ENCODE measurements at regions not wholly inside any gene's neighbourhood (a gene's known extent, or its start where the extent isn't known, plus 50 kb on each side); places are given as distances from the start of the nearest gene placed in this dataset.

DNA sequence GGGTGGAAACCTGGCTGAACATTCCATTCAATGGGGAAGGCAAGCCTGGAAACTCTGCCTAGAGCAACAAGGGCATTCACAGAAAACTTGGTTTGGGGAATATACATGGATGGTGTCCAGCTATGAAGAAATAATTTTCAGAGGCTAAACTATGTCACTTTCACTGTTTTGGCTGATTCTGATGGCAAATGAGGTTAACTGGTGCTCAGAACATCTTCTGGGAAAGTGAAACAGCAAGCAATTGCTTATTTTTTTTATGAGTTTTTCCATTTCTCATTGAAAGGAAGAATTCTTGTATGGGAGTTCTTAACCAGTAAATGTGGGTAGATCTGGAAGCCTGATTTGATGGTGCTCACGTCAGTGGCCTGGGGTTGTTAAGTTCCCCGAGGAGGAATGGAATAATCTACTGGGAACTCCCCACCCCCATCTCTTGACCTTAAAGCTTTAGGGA is 132.8 kb upstream of the BTG1 start:
- Histone ChIP-seq H3K9me3 (no peaks in the 10 kb centered on the region), H3K4me1 (peaks cover 0 to 8% (median 0%) of the 10 kb centered on the region in 4 donors), H3K36me3 (no peaks in the 10 kb centered on the region), H3K27me3 (no peaks in the 10 kb centered on the region), H3K4me3 (peak overlapping the region in 1 of 4 donors; percentile 6), H3K27ac (replicated peaks in 1 of 4) (peak overlapping the region; percentile 28 to 60 (median 56))
- intact Hi-C loops (cut with DNase I), result no loop called here
- no peak for DNase-seq (ENCODE audit: extremely low spot score)
- 54% methylated on average over 2 of the region's 2 CpGs for WGBS
- TF ChIP-seq EP300 (IDR thresholded peaks at IDR 0.05) (no peak), POLR2AphosphoS5 (IDR thresholded peaks at IDR 0.05) (no peak), POLR2A (IDR thresholded peaks at IDR 0.05; ENCODE audit: low read depth) (no peak)
- TF ChIP-seq, protein P1, sequence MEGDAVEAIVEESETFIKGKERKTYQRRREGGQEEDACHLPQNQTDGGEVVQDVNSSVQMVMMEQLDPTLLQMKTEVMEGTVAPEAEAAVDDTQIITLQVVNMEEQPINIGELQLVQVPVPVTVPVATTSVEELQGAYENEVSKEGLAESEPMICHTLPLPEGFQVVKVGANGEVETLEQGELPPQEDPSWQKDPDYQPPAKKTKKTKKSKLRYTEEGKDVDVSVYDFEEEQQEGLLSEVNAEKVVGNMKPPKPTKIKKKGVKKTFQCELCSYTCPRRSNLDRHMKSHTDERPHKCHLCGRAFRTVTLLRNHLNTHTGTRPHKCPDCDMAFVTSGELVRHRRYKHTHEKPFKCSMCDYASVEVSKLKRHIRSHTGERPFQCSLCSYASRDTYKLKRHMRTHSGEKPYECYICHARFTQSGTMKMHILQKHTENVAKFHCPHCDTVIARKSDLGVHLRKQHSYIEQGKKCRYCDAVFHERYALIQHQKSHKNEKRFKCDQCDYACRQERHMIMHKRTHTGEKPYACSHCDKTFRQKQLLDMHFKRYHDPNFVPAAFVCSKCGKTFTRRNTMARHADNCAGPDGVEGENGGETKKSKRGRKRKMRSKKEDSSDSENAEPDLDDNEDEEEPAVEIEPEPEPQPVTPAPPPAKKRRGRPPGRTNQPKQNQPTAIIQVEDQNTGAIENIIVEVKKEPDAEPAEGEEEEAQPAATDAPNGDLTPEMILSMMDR (IDR thresholded peaks at IDR 0.05), result no peak

DNA sequence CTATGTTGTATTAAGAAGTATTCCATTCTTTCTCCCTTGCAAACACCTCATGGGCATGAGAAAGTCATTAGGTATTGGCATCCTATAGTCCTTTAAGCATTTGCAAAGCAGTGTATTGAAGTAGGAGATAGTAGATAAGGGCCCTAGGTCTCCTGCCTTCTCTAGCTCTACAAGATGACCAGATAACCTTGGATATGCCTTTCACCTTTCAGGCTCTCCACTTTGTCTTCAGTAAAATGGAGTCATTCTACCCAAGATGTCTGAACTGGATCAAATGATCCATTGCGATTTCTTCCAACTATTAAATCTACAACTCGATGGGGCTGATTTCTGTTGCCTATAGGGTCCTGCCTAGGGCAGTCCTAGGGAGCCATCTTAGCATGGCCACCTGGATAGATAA is 132.1 kb upstream of the BTG1 start:
- peak; percentile 31 for DNase-seq (ENCODE audit: extremely low spot score)
- TF ChIP-seq POLR2A (IDR thresholded peaks at IDR 0.05; ENCODE audit: low read depth) (no peak), EP300 (IDR thresholded peaks at IDR 0.05) (no peak), POLR2AphosphoS5 (IDR thresholded peaks at IDR 0.05) (no peak)
- TF ChIP-seq, protein P1 (IDR thresholded peaks at IDR 0.05), result no peak
- no peaks in the 10 kb centered on the region for H3K36me3 ChIP-seq
- H3K4me1 ChIP-seq, result peaks cover 0 to 8% (median 0%) of the 10 kb centered on the region in 4 donors
- no peak overlapping the region for H3K4me3 ChIP-seq
- intact Hi-C loops (cut with DNase I), result no loop called here
- H3K27me3 ChIP-seq, result no peaks in the 10 kb centered on the region
- H3K9me3 ChIP-seq, result no peaks in the 10 kb centered on the region
- 50% methylated on average over 2 of the region's 2 CpGs for WGBS
- H3K27ac ChIP-seq (replicated peaks in 1 of 4), result peak overlapping the region in 2 of 4 donors; percentile 14 to 60

DNA sequence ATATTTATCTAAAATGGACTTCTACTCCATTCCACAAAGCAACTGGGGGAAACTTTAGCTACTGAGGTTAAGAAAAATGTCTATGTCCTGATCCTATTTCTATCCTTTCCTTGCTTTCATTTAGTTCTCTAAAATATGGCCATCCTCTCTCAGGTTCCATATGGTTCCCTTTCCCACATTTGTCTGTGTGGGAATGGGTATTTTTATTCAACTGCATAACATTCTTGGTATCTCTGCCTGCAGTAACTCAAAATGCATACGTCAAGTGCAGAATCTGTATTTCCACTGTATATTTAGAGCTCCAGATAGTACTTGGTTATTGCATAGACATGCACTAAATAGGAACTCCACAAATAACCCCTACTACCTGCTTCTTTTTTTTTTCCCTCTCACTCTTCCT is 130.6 kb upstream of the BTG1 start:
- no peak for TF ChIP-seq POLR2A (IDR thresholded peaks at IDR 0.05; ENCODE audit: low read depth)
- TF ChIP-seq POLR2AphosphoS5 (IDR thresholded peaks at IDR 0.05), result no peak
- TF ChIP-seq, protein P1 (IDR thresholded peaks at IDR 0.05), result no peak
- TF ChIP-seq EP300 (IDR thresholded peaks at IDR 0.05), result no peak
- intact Hi-C loops (cut with DNase I), result no loop called here
- DNase-seq (ENCODE audit: extremely low spot score), result no peak
- Histone ChIP-seq H3K9me3 (no peaks in the 10 kb centered on the region), H3K27me3 (no peaks in the 10 kb centered on the region), H3K36me3 (no peaks in the 10 kb centered on the region), H3K27ac (replicated peaks in 1 of 4) (no peak overlapping the region), H3K4me3 (no peak overlapping the region), H3K4me1 (peaks cover 0 to 8% (median 0%) of the 10 kb centered on the region in 4 donors)
- WGBS, result 77% methylated on average over 1 of the region's 1 CpG

DNA sequence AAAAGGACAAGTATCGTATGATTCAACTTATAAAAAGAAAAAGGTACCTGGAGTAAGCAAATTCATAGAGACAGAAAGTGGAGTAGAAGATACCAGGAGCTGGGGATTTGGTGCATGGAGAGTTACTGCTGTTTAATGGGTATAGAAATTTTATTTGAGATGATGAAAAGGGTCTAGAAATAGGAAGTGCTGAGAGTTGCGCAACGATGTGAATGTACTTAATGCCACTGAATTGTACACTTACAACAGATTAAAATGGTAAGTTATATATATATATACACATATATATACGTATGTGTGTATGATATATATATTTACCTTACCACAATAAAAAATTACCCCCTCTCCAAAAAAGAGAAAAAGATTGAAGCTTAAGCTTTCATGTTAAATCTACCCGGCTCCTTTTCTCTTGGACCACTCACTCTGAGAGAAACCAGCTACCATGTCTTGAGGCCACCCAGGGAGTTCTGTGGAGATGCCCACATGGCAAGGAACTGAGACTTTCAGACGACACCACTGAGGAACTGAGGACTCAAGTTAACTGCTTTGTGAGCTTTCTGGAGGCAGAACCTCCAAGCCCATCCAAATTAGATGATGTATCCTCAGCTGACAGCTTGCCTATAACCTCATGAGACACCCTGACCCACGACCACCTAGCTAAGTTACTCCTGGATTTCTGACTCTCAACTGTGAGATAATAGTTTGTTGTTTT is 130.0 kb upstream of the BTG1 start:
- Histone ChIP-seq H3K27me3 (no peaks in the 10 kb centered on the region), H3K9me3 (no peaks in the 10 kb centered on the region), H3K4me3 (no peak overlapping the region), H3K27ac (replicated peaks in 1 of 4) (no peak overlapping the region), H3K4me1 (peaks cover 0 to 8% (median 0%) of the 10 kb centered on the region in 4 donors), H3K36me3 (no peaks in the 10 kb centered on the region)
- peak; percentile 24 for DNase-seq (ENCODE audit: extremely low spot score)
- 70% methylated on average over 7 of the region's 7 CpGs for WGBS
- TF ChIP-seq EP300 (IDR thresholded peaks at IDR 0.05), result no peak
- TF ChIP-seq POLR2A (IDR thresholded peaks at IDR 0.05; ENCODE audit: low read depth), result no peak
- TF ChIP-seq POLR2AphosphoS5 (IDR thresholded peaks at IDR 0.05), result no peak
- TF ChIP-seq, protein P1 (IDR thresholded peaks at IDR 0.05), result no peak
- intact Hi-C loops (cut with DNase I), result no loop called here
